ENCODE measurements at regions not wholly inside any gene's neighbourhood (a gene's known extent, or its start where the extent isn't known, plus 50 kb on each side); places are given as distances from the start of the nearest gene placed in this dataset.

DNA sequence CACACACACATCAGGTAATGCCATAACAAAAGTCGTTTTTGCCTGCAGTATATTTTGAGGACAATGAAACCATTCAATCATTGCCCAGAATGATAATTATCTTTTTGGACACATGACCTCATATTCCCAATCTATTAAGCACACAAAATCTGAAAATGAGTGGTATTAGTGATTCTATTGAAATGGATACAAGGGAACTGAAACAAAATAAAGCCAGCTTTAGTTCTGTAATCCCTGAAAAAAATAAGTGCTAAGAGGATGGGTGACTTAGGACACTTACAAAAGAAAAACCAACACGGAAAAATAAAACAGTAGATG lies 128.3 kb upstream of the MAF start:
- no peak overlapping the region for H3K27ac ChIP-seq
- TF ChIP-seq, protein P1, sequence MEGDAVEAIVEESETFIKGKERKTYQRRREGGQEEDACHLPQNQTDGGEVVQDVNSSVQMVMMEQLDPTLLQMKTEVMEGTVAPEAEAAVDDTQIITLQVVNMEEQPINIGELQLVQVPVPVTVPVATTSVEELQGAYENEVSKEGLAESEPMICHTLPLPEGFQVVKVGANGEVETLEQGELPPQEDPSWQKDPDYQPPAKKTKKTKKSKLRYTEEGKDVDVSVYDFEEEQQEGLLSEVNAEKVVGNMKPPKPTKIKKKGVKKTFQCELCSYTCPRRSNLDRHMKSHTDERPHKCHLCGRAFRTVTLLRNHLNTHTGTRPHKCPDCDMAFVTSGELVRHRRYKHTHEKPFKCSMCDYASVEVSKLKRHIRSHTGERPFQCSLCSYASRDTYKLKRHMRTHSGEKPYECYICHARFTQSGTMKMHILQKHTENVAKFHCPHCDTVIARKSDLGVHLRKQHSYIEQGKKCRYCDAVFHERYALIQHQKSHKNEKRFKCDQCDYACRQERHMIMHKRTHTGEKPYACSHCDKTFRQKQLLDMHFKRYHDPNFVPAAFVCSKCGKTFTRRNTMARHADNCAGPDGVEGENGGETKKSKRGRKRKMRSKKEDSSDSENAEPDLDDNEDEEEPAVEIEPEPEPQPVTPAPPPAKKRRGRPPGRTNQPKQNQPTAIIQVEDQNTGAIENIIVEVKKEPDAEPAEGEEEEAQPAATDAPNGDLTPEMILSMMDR (conservative IDR thresholded peaks at IDR 0.05) = no peak
- no peak for TF ChIP-seq ZFX (IDR thresholded peaks at IDR 0.05)

DNA sequence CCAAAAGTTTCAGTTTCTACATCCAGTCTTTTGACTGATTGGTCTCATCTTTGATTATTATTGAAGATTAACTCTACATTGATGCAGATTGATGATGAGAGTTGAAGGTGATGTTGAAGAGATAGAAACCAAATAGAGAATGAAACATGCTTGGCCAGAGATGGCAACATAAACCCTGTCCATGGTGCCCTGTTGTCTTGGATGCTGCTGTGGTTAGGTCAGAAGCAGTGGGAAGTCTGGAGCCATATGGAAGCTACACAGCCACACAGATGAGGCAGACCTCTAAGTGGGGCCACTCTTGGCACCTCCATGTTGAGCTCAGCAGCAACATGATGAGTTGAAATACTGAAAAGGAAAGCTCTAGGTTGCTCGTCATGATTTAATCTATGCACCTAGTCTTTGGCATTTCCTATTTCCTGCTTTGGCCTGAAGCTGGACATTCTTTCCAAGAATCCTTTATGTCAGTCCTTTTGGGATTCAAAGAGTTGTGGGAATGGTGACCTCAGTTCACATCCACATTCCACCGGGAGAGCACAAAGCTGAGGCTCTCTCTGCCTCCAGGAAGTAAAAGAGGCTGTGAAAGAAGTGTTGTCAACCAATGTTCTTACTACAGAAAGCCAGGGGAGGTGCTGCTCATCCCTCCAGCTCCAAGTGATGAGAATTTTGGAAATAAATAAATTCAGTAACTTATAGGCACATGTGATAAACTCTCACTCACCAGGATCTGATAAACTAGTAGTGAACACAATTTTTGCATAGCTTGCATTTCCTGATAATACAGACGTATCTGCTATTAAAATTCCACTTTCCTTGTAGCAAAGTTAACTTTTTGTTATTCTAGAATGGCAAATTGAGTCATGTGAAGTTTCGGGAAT lies 127.7 kb upstream of the MAF start:
- no peak overlapping the region for H3K27ac ChIP-seq
- TF ChIP-seq ZFX (IDR thresholded peaks at IDR 0.05) = no peak
- TF ChIP-seq, protein P1 (conservative IDR thresholded peaks at IDR 0.05) = no peak

DNA sequence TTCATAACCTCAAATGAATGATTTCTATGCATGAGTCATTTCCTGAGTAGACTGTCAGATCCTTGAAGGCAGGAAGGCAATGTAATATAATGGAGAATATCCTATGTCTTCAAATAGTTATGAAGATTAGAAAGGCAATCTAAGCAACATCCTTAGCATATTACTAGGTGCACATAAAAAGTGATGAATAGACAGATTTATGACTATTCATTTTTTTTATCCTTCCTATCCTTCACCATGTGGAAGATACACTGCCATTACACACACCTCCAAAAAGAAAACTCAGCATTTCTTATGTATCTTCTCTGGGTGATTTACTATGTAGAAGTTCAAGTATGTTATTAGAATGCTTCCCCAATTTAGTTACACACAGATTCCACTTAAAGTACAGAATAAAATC lies 126.4 kb upstream of the MAF start:
- TF ChIP-seq ZFX (IDR thresholded peaks at IDR 0.05) = no peak
- TF ChIP-seq, protein P1 (conservative IDR thresholded peaks at IDR 0.05) = no peak
- no peak overlapping the region for H3K27ac ChIP-seq

DNA sequence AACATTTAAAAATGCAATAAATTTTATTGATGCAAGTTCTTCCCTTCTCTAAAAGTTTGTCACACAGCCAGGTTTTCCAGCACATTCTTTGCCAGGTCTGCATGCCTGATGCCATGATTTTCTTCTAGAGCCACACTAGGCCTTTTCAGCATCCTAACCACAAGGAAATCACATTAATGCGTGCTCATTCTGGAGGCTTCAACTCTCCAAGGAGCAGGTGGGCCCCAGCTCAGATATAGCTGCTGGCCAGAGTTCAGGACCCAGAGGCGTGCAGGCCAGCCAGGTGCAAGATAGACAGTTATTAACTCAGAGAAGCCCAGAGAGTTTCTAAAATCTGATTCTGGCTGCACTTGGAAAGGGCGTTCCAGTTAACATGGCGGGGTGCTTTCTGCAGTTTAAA lies 124.5 kb upstream of the MAF start:
- H3K27ac ChIP-seq = no peak overlapping the region
- TF ChIP-seq, protein P1 (conservative IDR thresholded peaks at IDR 0.05) = no peak
- no peak for TF ChIP-seq ZFX (IDR thresholded peaks at IDR 0.05)

DNA sequence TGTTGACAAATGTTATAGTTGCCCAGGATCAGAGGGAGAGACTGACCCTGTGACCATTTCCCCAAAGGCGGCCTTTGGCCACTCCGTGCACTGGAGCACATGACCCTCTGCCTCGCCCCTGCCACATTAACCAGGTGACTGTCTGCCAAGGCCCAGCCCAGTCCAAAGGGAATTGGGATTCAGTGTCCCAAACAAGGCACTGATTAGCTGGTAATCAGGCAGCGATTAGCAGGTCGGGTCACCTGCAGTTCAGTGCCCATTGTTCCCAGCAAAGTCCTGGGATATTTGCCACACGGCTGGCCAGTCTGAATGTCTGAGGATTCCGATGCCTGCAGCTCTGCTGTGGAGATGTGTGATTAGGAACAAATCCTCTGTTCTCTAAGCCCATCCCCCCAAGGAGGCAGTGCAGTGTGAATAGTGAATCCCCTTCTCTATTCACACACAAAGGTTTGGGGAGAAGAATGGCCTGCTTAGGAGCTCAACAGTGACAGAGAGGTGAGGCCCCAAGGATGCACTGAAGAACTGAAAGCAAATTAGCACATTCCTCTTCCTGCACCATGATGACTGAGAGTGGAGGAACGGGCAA lies 123.1 kb upstream of the MAF start:
- no peak overlapping the region for H3K27ac ChIP-seq
- TF ChIP-seq ZFX (IDR thresholded peaks at IDR 0.05) = no peak
- TF ChIP-seq, protein P1 (conservative IDR thresholded peaks at IDR 0.05) = no peak

DNA sequence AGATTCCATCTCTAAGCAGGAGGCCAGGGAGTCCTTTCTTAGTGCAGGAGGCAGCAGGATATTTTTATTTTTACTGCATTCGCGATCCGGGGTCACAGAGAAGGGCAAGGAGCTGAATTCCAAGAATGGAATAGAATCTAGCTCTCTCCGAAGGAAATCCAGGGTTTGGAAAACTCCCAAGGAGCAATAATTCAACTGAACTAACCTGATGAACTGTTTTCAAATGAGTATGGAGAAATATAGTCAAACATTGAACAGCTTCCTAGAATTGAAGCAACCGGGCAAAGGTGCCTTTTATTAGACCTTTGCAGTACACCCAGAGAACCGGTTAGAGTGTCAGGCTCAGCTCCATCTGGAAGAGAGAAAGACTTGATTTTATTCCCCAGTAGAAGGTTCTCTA lies 120.7 kb upstream of the MAF start:
- H3K27ac ChIP-seq = no peak overlapping the region
- TF ChIP-seq, protein P1 (conservative IDR thresholded peaks at IDR 0.05) = no peak
- no peak for TF ChIP-seq ZFX (IDR thresholded peaks at IDR 0.05)

DNA sequence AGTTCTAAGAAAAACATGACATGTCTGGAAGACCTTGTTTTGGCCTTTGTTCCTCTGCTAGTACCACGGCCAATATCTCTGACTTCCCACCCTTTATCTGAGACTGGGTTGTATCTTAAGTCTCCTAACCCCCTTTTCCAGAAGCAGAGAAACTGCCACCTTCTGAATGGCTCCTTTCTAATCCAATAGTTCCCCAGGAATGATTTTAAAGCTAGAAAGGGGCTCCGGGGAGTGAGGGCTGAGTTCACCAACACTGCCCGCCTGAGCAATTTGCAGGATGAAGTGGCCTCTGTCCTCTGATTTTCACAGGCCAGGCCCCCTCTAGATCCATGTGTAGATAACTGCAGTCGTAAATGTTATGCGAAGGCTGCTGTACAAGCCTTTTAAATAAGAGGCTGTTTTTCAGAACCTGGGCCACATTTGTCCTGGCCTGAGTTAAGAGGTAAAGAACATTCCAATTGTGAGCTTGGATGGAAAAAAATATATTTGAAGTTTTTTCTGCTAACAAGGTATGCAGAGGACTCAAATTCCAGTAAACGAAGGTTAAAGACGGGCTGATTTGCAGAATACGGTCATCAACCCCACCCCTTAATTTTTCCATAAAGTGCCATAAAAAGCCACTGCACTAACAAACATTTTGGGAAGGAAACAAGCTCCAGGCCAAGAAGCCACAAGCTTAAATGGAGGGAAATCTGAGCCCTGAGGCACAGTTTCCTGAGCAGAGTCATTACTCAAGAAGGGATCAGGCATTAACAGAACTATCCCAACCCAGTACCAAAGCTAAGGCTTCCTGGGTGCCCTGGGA lies 117.0 kb upstream of the MAF start:
- no peak for TF ChIP-seq ZFX (IDR thresholded peaks at IDR 0.05)
- TF ChIP-seq, protein P1 (conservative IDR thresholded peaks at IDR 0.05) = no peak
- H3K27ac ChIP-seq = no peak overlapping the region

All from C4-2B (cell line).